ENCODE measurements at regions not wholly inside any gene's neighbourhood (a gene's known extent, or its start where the extent isn't known, plus 50 kb on each side); places are given as distances from the start of the nearest gene placed in this dataset.

- no peak for DNase-seq (ENCODE audit: extremely low read depth in 1 of 4, low spot score in 3 of 4)
- Histone ChIP-seq H4K20me1 (replicated peaks; ENCODE audit: control insufficient read depth, insufficient read depth, low read length) (no peaks in the 10 kb centered on the region), H3K27ac (ENCODE audit: extremely low read depth, low read depth, low read length) (no peak overlapping the region), H2AFZ (ENCODE audit: low read depth, low read length) (no peak overlapping the region), H3K79me2 (ENCODE audit: control insufficient read depth, insufficient read depth, low read length) (no peaks in the 10 kb centered on the region), H3K4me1 (replicated peaks in 1 of 2; ENCODE audit: control insufficient read depth in 2 of 2, insufficient read depth in 2 of 2, low read length in 2 of 2) (no peaks in the 10 kb centered on the region), H3K4me3 (no peak overlapping the region), H3K9ac (ENCODE audit: insufficient read depth in 1 of 2, low read depth in 2 of 2, low read length in 2 of 2) (no peak overlapping the region), H3K36me3 (ENCODE audit: control insufficient read depth, insufficient read depth, low read length) (no peaks in the 10 kb centered on the region), H3K4me2 (ENCODE audit: insufficient read depth, low read length) (no peak overlapping the region), H3K9me1 (ENCODE audit: control insufficient read depth, insufficient read depth, low read length) (no peaks in the 10 kb centered on the region), H3K9me3 (replicated peaks; ENCODE audit: control insufficient read depth, insufficient read depth, low read depth, low read length) (no peaks in the 10 kb centered on the region), H3K27me3 (ENCODE audit: control insufficient read depth in 2 of 2, insufficient read depth in 2 of 2, low read length in 2 of 2) (no peaks in the 10 kb centered on the region; a peak in 1 of 5 replicates)
- no peak for FAIRE-seq
- ChIA-PET CTCF (ENCODE audit: low intra/inter-chr PET ratio) (no interaction called here), POLR2A (interaction anchor here (0.6 kb wide), 3 partner anchors 19 to 698 kb away, joined by 3 read pairs; no protein-coding TSS in a partner anchor)
- BruUV-seq (replicated peaks): no TSS peak
- WGBS (ENCODE audit: insufficient coverage, low coverage, missing lambda C conversion rate): 0% methylated on average over 3 of the region's 3 CpGs
- intact Hi-C loops (cut with micrococcal nuclease) (no loop called here), in situ Hi-C loops (cut with MboI) (no loop called here)
- ATAC-seq: no peak
- TF ChIP-seq ZKSCAN8 (CRISPR knock-in tag; IDR thresholded peaks at IDR 0.05) (no peak), PHB2 (IDR thresholded peaks at IDR 0.05; ENCODE audit: low read depth) (no peak), ZNF354B (CRISPR knock-in tag; IDR thresholded peaks at IDR 0.05) (no peak), DEAF1 (CRISPR knock-in tag; IDR thresholded peaks at IDR 0.05) (no peak), TOE1 (IDR thresholded peaks at IDR 0.05; ENCODE audit: borderline replicate concordance) (no peak), TOE1 (CRISPR knock-in tag; IDR thresholded peaks at IDR 0.05; ENCODE audit: borderline replicate concordance, low read depth) (no peak), DIDO1 (tag; IDR thresholded peaks at IDR 0.05; ENCODE audit: low read depth) (no peak), DACH1 (IDR thresholded peaks at IDR 0.05; ENCODE audit: partially characterized antibody) (no peak), POLR2B (IDR thresholded peaks at IDR 0.05; ENCODE audit: low read depth, partially characterized antibody) (no peak), ZNF57 (CRISPR knock-in tag; IDR thresholded peaks at IDR 0.05) (no peak), ZNF277 (CRISPR knock-in tag; IDR thresholded peaks at IDR 0.05; ENCODE audit: borderline replicate concordance) (no peak), NELFE (IDR thresholded peaks at IDR 0.05; ENCODE audit: insufficient read depth, insufficient read length) (no peak)
These were observed 251.2 kb upstream of the EGLN3 start for GRCh38 chr14:34201909-34202637.

Measured in K562 (cell line).